GM23338 (cell line): ENCODE measurements at regions not wholly inside any gene's neighbourhood (a gene's known extent, or its start where the extent isn't known, plus 50 kb on each side); places are given as distances from the start of the nearest gene placed in this dataset.

Experiments used
- ATAC-seq: fragments of 200-7000 bp; cut with Tn5 transposase; 3 replicates; pipeline ENCODE4 v1.9.1; 2020
- DNase-seq: peaks from one replicate; pipeline ENCODE4 v3.0.0-alpha.2; 2015; ENCODE audit warnings: low spot score
- H2AFZ ChIP-seq: fragments of 200-600 bp; sonication (generic); 2 replicates; pipeline ENCODE4 v1.8.0; 2016; ENCODE audit warnings: antibody characterized with exemption, mild to moderate bottlenecking, moderate library complexity
- H3F3A ChIP-seq: fragments of 200-600 bp; sonication (generic); replicated peaks from 2 replicates; pipeline ENCODE4 v1.8.0; 2017; ENCODE audit warnings: antibody characterized with exemption, mixed run types, low read depth
- H3K27ac ChIP-seq: fragments of 200-600 bp; sonication (generic); 2 replicates; pipeline ENCODE4 v1.6.1; 2016; ENCODE audit warnings: low read depth
- H3K27me3 ChIP-seq: fragments of 200-600 bp; sonication (generic); 2 replicates; pipeline ENCODE4 v1.8.0; 2016; ENCODE audit warnings: mild to moderate bottlenecking, mixed run types, moderate library complexity; ENCODE audit not compliant: insufficient read depth
- H3K36me3 ChIP-seq: fragments of 200-600 bp; sonication (generic); 2 replicates; pipeline ENCODE4 v1.8.0; 2016; ENCODE audit warnings: mild to moderate bottlenecking; ENCODE audit not compliant: insufficient read depth
- H3K4me1 ChIP-seq: fragments of 200-600 bp; sonication (generic); 2 replicates; pipeline ENCODE4 v1.8.0; 2016; ENCODE audit warnings: mild to moderate bottlenecking, moderate library complexity; ENCODE audit not compliant: insufficient read depth
- H3K4me2 ChIP-seq: fragments of 200-600 bp; sonication (generic); 2 replicates; pipeline ENCODE4 v1.7.1; 2017; ENCODE audit warnings: mixed run types
- H3K4me3 ChIP-seq: fragments of 200-600 bp; sonication (generic); 2 replicates; pipeline ENCODE4 v1.6.1; 2016; ENCODE audit warnings: mixed run types
- H3K79me2 ChIP-seq: fragments of 200-600 bp; sonication (generic); replicated peaks from 2 replicates; pipeline ENCODE4 v1.8.0; 2017; ENCODE audit warnings: mild to moderate bottlenecking; ENCODE audit not compliant: insufficient read depth
- H3K9me2 ChIP-seq: fragments of 200-600 bp; sonication (generic); 2 replicates; pipeline ENCODE4 v1.8.0; 2017; ENCODE audit not compliant: insufficient read depth
- H4K20me1 ChIP-seq: fragments of 200-600 bp; sonication (generic); replicated peaks from 2 replicates; pipeline ENCODE4 v1.8.0; 2017; ENCODE audit warnings: mild to moderate bottlenecking; ENCODE audit not compliant: insufficient read depth
- H3K27ac Mint-ChIP-seq: 2 replicates; pipeline ENCODE4 v1.8.0; 2020; ENCODE audit warnings: inconsistent platforms, mild to moderate bottlenecking, moderate library complexity, mixed read lengths
- H3K27me3 Mint-ChIP-seq: 3 replicates; pipeline ENCODE4 v1.8.0; 2022; ENCODE audit warnings: low read depth, mild to moderate bottlenecking, moderate library complexity, mixed read lengths, inconsistent platforms; ENCODE audit not compliant: insufficient read depth, poor library complexity
- H3K36me3 Mint-ChIP-seq: 3 replicates; pipeline ENCODE4 v1.8.0; 2021; ENCODE audit warnings: low read depth, mild to moderate bottlenecking, inconsistent platforms, moderate library complexity, mixed read lengths
- H3K4me1 Mint-ChIP-seq: 3 replicates; pipeline ENCODE4 v1.8.0; 2020; ENCODE audit warnings: mild to moderate bottlenecking, inconsistent platforms, mixed read lengths
- H3K4me3 Mint-ChIP-seq: 3 replicates; pipeline ENCODE4 v1.8.0; 2021; ENCODE audit warnings: moderate library complexity, mild to moderate bottlenecking, inconsistent platforms, mixed read lengths
- H3K9me3 Mint-ChIP-seq: 3 replicates; pipeline ENCODE4 v1.8.0; 2020; ENCODE audit warnings: moderate library complexity, mild to moderate bottlenecking, inconsistent platforms, mixed read lengths
- CREB1 ChIP-seq: fragments of 250-450 bp; sonication (Bioruptor Pico); IDR thresholded peaks from 2 replicates; pipeline ENCODE4 v1.5.0; 2020; ENCODE audit warnings: low read depth, mild to moderate bottlenecking, moderate library complexity
- CTCF ChIP-seq, 2 experiments: fragments of 200-600 bp in 1 of 2; sonication (generic) in 1 of 2; conservative IDR thresholded peaks; 2 replicates each; pipeline versions ENCODE4 v1.5.1 to v1.6.1; 2016 to 2017; ENCODE audit warnings: antibody characterized with exemption in 2 of 2, low read depth in 2 of 2, mild to moderate bottlenecking in 2 of 2, moderate library complexity in 1 of 2
- EZH2 ChIP-seq: fragments of 200-600 bp; sonication (generic); IDR thresholded peaks from one replicate; pipeline ENCODE4 v1.8.0; 2017; ENCODE audit warnings: antibody characterized with exemption, mild to moderate bottlenecking, low read depth; ENCODE audit not compliant: unreplicated experiment
- EZH2phosphoT487 ChIP-seq: fragments of 200-600 bp; sonication (generic); IDR thresholded peaks from one replicate; pipeline ENCODE4 v1.8.1; 2018; ENCODE audit warnings: antibody characterized with exemption; ENCODE audit not compliant: unreplicated experiment
- NANOG ChIP-seq: IDR thresholded peaks from 2 replicates; pipeline ENCODE4 v1.6.1; 2016; ENCODE audit warnings: antibody characterized with exemption, borderline replicate concordance
- REST ChIP-seq: IDR thresholded peaks from one replicate; pipeline ENCODE4 v1.6.1; 2018; ENCODE audit warnings: antibody characterized with exemption; ENCODE audit not compliant: unreplicated experiment
- STAT1 ChIP-seq: IDR thresholded peaks from one replicate; pipeline ENCODE4 v1.6.1; 2016; ENCODE audit warnings: antibody characterized with exemption; ENCODE audit not compliant: unreplicated experiment
- ZNF331 ChIP-seq: fragments of 250-450 bp; sonication (Bioruptor Pico); IDR thresholded peaks from 2 replicates; pipeline ENCODE4 v1.5.0; 2020; ENCODE audit warnings: low read depth, mild to moderate bottlenecking, moderate library complexity
- ZNF462 ChIP-seq: fragments of 250-450 bp; sonication (Bioruptor Pico); IDR thresholded peaks from 2 replicates; pipeline ENCODE4 v1.5.0; 2020; ENCODE audit warnings: mild to moderate bottlenecking, moderate library complexity

- ATAC-seq (no peak), DNase-seq (no peak)
- Histone ChIP-seq H3K4me1 (no peaks in the 10 kb centered on the region), H2AFZ (no peak overlapping the region), H3K9me2 (no peaks in the 10 kb centered on the region), H3K4me3 (no peak overlapping the region), H3F3A (no peaks in the 10 kb centered on the region), H3K27me3 (no peaks in the 10 kb centered on the region), H4K20me1 (no peaks in the 10 kb centered on the region), H3K36me3 (no peaks in the 10 kb centered on the region), H3K27ac (no peak overlapping the region), H3K79me2 (no peaks in the 10 kb centered on the region), H3K4me2 (no peak overlapping the region)
- Mint-ChIP-seq H3K36me3 (peaks cover 87% of the 10 kb centered on the region), H3K4me3 (no peak overlapping the region), H3K27me3 (peaks cover 1% of the 10 kb centered on the region), H3K27ac (no peak overlapping the region), H3K4me1 (no peaks in the 10 kb centered on the region), H3K9me3 (peaks cover 1% of the 10 kb centered on the region; the same call in 2 of the 3 replicates)
- TF ChIP-seq CREB1 (CRISPR knock-in tag): no peak
- no peak for TF ChIP-seq EZH2
- TF ChIP-seq ZNF331 (CRISPR knock-in tag): no peak
- TF ChIP-seq STAT1: no peak
Measured at GRCh38 chrX:131703646-131704045, 159.8 kb downstream of the OR13H1 start.

- Histone ChIP-seq H3K4me2 (no peak overlapping the region), H3F3A (no peaks in the 10 kb centered on the region), H3K4me3 (no peak overlapping the region), H3K9me2 (no peaks in the 10 kb centered on the region), H2AFZ (no peak overlapping the region), H3K27me3 (no peaks in the 10 kb centered on the region), H4K20me1 (no peaks in the 10 kb centered on the region), H3K4me1 (no peaks in the 10 kb centered on the region), H3K27ac (no peak overlapping the region), H3K36me3 (no peaks in the 10 kb centered on the region), H3K79me2 (no peaks in the 10 kb centered on the region)
- H3K36me3 Mint-ChIP-seq: peaks cover 87% of the 10 kb centered on the region
- TF ChIP-seq NANOG (no peak), REST (no peak), ZNF462 (CRISPR knock-in tag) (no peak), EZH2 (no peak), EZH2phosphoT487 (no peak), CTCF (conservative IDR thresholded peaks at IDR 0.05; ENCODE audit: low read depth in 2 of 2) (0 out of 4 replicates have a peak, but pooled peaks of 1 of the 2 experiments have one; percentile 2)
- peaks cover 1% of the 10 kb centered on the region for H3K27me3 Mint-ChIP-seq
- H3K4me3 Mint-ChIP-seq: no peak overlapping the region
- DNase-seq: peak; percentile 6
- no peak for ATAC-seq
- H3K27ac Mint-ChIP-seq: no peak overlapping the region
- no peaks in the 10 kb centered on the region for H3K4me1 Mint-ChIP-seq
- peaks cover 4% of the 10 kb centered on the region; the same call in 2 of the 3 replicates for H3K9me3 Mint-ChIP-seq
Measured at GRCh38 chrX:131704136-131704695, 160.3 kb downstream of the OR13H1 start.
